ENCODE measurements at regions not wholly inside any gene's neighbourhood (a gene's known extent, or its start where the extent isn't known, plus 50 kb on each side); places are given as distances from the start of the nearest gene placed in this dataset.
"Not testable (repeated sequence)": the region's sequence is repeated elsewhere in the genome, so short reads cannot be mapped to it uniquely, and the experiment has no call there.

GRCh38 chr1:221998186-221998612 lies 256.3 kb upstream of the DUSP10 start:
- no peaks in the 10 kb centered on the region for H3K4me1 ChIP-seq (ENCODE audit: control insufficient read depth, insufficient read depth, low read length, poor library complexity, severe bottlenecking)
- no peak overlapping the region for H3K27ac ChIP-seq (ENCODE audit: insufficient read depth, low read length, poor library complexity, severe bottlenecking)
- H3K9me3 ChIP-seq (ENCODE audit: control insufficient read depth, low read length) = no peaks in the 10 kb centered on the region
- no peaks in the 10 kb centered on the region for H3K36me3 ChIP-seq (ENCODE audit: control insufficient read depth, insufficient read depth, low read length)
- H3K4me3 ChIP-seq (ENCODE audit: insufficient read depth, low read depth, low read length, poor library complexity, severe bottlenecking) = no peak overlapping the region
- H3K27me3 ChIP-seq (replicated peaks; ENCODE audit: control insufficient read depth, insufficient read depth, low read length, poor library complexity, severe bottlenecking) = no peaks in the 10 kb centered on the region
- no peak for DNase-seq

DNA sequence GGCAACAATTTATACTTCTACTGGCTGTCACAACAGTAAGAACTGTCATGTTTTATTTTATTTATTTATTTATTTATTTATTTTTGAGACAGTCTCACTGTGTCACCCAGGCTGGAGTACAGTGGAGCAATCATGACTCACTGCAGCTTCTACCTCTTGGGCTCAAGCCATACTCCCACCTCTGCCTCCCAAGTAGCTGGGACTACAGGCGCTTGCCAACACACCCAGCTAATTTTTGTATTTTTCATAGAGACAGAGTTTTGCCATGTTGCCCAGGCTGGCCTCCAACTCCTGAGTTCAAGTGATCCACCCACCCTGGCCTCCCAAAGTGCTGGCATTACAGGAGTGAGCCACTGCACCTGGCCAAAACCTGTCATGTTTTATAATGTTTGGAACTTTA lies 255.1 kb upstream of the DUSP10 start:
- H3K4me1 ChIP-seq (ENCODE audit: control insufficient read depth, insufficient read depth, low read length, poor library complexity, severe bottlenecking); H3K27me3 ChIP-seq (replicated peaks; ENCODE audit: control insufficient read depth, insufficient read depth, low read length, poor library complexity, severe bottlenecking); H3K27ac ChIP-seq (ENCODE audit: insufficient read depth, low read length, poor library complexity, severe bottlenecking); H3K9me3 ChIP-seq (ENCODE audit: control insufficient read depth, low read length); H3K4me3 ChIP-seq (ENCODE audit: insufficient read depth, low read depth, low read length, poor library complexity, severe bottlenecking); DNase-seq; H3K36me3 ChIP-seq (ENCODE audit: control insufficient read depth, insufficient read depth, low read length): not testable (repeated sequence)

GRCh38 chr1:221994939-221995338 lies 253.1 kb upstream of the DUSP10 start:
- Histone ChIP-seq H3K27ac (ENCODE audit: insufficient read depth, low read length, poor library complexity, severe bottlenecking) (no peak overlapping the region), H3K9me3 (ENCODE audit: control insufficient read depth, low read length) (no peaks in the 10 kb centered on the region), H3K4me1 (ENCODE audit: control insufficient read depth, insufficient read depth, low read length, poor library complexity, severe bottlenecking) (no peaks in the 10 kb centered on the region), H3K4me3 (ENCODE audit: insufficient read depth, low read depth, low read length, poor library complexity, severe bottlenecking) (no peak overlapping the region), H3K36me3 (ENCODE audit: control insufficient read depth, insufficient read depth, low read length) (no peaks in the 10 kb centered on the region), H3K27me3 (replicated peaks; ENCODE audit: control insufficient read depth, insufficient read depth, low read length, poor library complexity, severe bottlenecking) (no peaks in the 10 kb centered on the region)
- no peak for DNase-seq

- Histone ChIP-seq H3K9me3 (ENCODE audit: control insufficient read depth, low read length) (no peaks in the 10 kb centered on the region), H3K4me3 (ENCODE audit: insufficient read depth, low read depth, low read length, poor library complexity, severe bottlenecking) (no peak overlapping the region), H3K27me3 (replicated peaks; ENCODE audit: control insufficient read depth, insufficient read depth, low read length, poor library complexity, severe bottlenecking) (no peaks in the 10 kb centered on the region), H3K36me3 (ENCODE audit: control insufficient read depth, insufficient read depth, low read length) (no peaks in the 10 kb centered on the region), H3K27ac (ENCODE audit: insufficient read depth, low read length, poor library complexity, severe bottlenecking) (no peak overlapping the region), H3K4me1 (ENCODE audit: control insufficient read depth, insufficient read depth, low read length, poor library complexity, severe bottlenecking) (no peaks in the 10 kb centered on the region)
- no peak for DNase-seq
Observed at GRCh38 chr1:221994274-221994698, 252.4 kb upstream of the DUSP10 start.

- Histone ChIP-seq H3K4me1 (ENCODE audit: control insufficient read depth, insufficient read depth, low read length, poor library complexity, severe bottlenecking) (no peaks in the 10 kb centered on the region), H3K27ac (ENCODE audit: insufficient read depth, low read length, poor library complexity, severe bottlenecking) (no peak overlapping the region)
Observed at GRCh38 chr1:221993444-221993948, 251.6 kb upstream of the DUSP10 start.

DNA sequence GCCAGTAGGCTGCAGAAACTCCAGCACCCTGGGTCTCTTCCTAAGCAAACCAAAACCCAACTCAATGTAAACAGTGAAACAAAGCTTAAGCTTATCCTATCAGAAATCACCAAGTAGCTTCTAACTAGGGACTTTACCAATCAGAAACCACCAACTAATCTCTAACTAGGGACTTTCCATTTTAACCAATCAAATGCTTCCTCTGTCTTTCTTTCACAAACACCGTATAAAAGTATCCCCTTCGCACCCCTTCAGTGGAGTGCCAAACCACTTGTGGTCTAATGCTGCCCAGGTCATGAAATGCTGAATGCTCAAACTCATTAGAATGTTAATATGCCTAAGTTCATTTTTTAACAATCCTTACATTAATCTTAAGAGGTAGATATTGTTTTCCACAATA lies 250.5 kb upstream of the DUSP10 start:
- H3K4me1 ChIP-seq (ENCODE audit: control insufficient read depth, insufficient read depth, low read length, poor library complexity, severe bottlenecking) = no peaks in the 10 kb centered on the region
- no peak overlapping the region for H3K27ac ChIP-seq (ENCODE audit: insufficient read depth, low read length, poor library complexity, severe bottlenecking)
- no peak for DNase-seq

More at GRCh38 chr1:221993444-221993948, 251.6 kb upstream of the DUSP10 start:
- H3K36me3 ChIP-seq (ENCODE audit: control insufficient read depth, insufficient read depth, low read length) = no peaks in the 10 kb centered on the region
- no peaks in the 10 kb centered on the region for H3K27me3 ChIP-seq (replicated peaks; ENCODE audit: control insufficient read depth, insufficient read depth, low read length, poor library complexity, severe bottlenecking)
- DNase-seq = no peak
- no peak overlapping the region for H3K4me3 ChIP-seq (ENCODE audit: insufficient read depth, low read depth, low read length, poor library complexity, severe bottlenecking)
- no peaks in the 10 kb centered on the region for H3K9me3 ChIP-seq (ENCODE audit: control insufficient read depth, low read length)

GRCh38 chr1:221991221-221991620 lies 249.3 kb upstream of the DUSP10 start:
- H3K4me3 ChIP-seq (ENCODE audit: insufficient read depth, low read depth, low read length, poor library complexity, severe bottlenecking) = no peak overlapping the region
- H3K9me3 ChIP-seq (ENCODE audit: control insufficient read depth, low read length) = no peaks in the 10 kb centered on the region
- H3K4me1 ChIP-seq (ENCODE audit: control insufficient read depth, insufficient read depth, low read length, poor library complexity, severe bottlenecking) = no peaks in the 10 kb centered on the region
- H3K27ac ChIP-seq (ENCODE audit: insufficient read depth, low read length, poor library complexity, severe bottlenecking) = no peak overlapping the region
- no peaks in the 10 kb centered on the region for H3K27me3 ChIP-seq (replicated peaks; ENCODE audit: control insufficient read depth, insufficient read depth, low read length, poor library complexity, severe bottlenecking)
- no peaks in the 10 kb centered on the region for H3K36me3 ChIP-seq (ENCODE audit: control insufficient read depth, insufficient read depth, low read length)
- no peak for DNase-seq

More for the DNA sequence above, 250.5 kb upstream of the DUSP10 start:
- H3K27me3 ChIP-seq (replicated peaks; ENCODE audit: control insufficient read depth, insufficient read depth, low read length, poor library complexity, severe bottlenecking) = no peaks in the 10 kb centered on the region
- no peaks in the 10 kb centered on the region for H3K36me3 ChIP-seq (ENCODE audit: control insufficient read depth, insufficient read depth, low read length)
- H3K4me3 ChIP-seq (ENCODE audit: insufficient read depth, low read depth, low read length, poor library complexity, severe bottlenecking) = no peak overlapping the region
- no peaks in the 10 kb centered on the region for H3K9me3 ChIP-seq (ENCODE audit: control insufficient read depth, low read length)

DNA sequence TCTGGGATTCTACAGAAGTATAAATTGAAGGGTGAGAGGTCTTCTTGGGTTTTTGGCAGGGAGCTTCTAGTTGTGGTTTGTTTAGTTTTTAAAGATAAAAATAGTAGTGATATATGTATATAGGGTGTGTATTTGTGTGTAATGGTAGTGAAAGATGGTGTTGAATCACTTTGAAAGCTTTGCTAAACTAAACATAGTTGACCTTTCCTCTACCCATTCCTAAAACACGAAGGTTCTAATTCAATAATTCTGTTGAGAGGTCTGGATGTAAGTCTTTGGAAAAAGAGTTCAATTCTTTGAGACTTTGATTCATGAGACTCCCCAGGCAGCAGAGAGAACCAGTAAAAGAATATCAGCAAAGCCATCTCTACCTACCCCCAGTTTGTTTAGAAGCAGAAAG lies 247.9 kb upstream of the DUSP10 start:
- H3K9me3 ChIP-seq (ENCODE audit: control insufficient read depth, low read length) = no peaks in the 10 kb centered on the region
- no peaks in the 10 kb centered on the region for H3K4me1 ChIP-seq (ENCODE audit: control insufficient read depth, insufficient read depth, low read length, poor library complexity, severe bottlenecking)
- no peak overlapping the region for H3K27ac ChIP-seq (ENCODE audit: insufficient read depth, low read length, poor library complexity, severe bottlenecking)
- H3K4me3 ChIP-seq (ENCODE audit: insufficient read depth, low read depth, low read length, poor library complexity, severe bottlenecking) = no peak overlapping the region
- H3K36me3 ChIP-seq (ENCODE audit: control insufficient read depth, insufficient read depth, low read length) = no peaks in the 10 kb centered on the region
- H3K27me3 ChIP-seq (replicated peaks; ENCODE audit: control insufficient read depth, insufficient read depth, low read length, poor library complexity, severe bottlenecking) = no peaks in the 10 kb centered on the region
- no peak for DNase-seq

- Histone ChIP-seq H3K27ac (ENCODE audit: insufficient read depth, low read length, poor library complexity, severe bottlenecking) (no peak overlapping the region), H3K27me3 (replicated peaks; ENCODE audit: control insufficient read depth, insufficient read depth, low read length, poor library complexity, severe bottlenecking) (no peaks in the 10 kb centered on the region), H3K4me1 (ENCODE audit: control insufficient read depth, insufficient read depth, low read length, poor library complexity, severe bottlenecking) (no peaks in the 10 kb centered on the region), H3K4me3 (ENCODE audit: insufficient read depth, low read depth, low read length, poor library complexity, severe bottlenecking) (no peak overlapping the region), H3K9me3 (ENCODE audit: control insufficient read depth, low read length) (no peaks in the 10 kb centered on the region), H3K36me3 (ENCODE audit: control insufficient read depth, insufficient read depth, low read length) (no peaks in the 10 kb centered on the region)
- DNase-seq = no peak
Observed at GRCh38 chr1:221988829-221989228, 246.9 kb upstream of the DUSP10 start.

- Histone ChIP-seq H3K36me3 (ENCODE audit: control insufficient read depth, insufficient read depth, low read length) (no peaks in the 10 kb centered on the region), H3K4me3 (ENCODE audit: insufficient read depth, low read depth, low read length, poor library complexity, severe bottlenecking) (no peak overlapping the region), H3K4me1 (ENCODE audit: control insufficient read depth, insufficient read depth, low read length, poor library complexity, severe bottlenecking) (no peaks in the 10 kb centered on the region), H3K27ac (ENCODE audit: insufficient read depth, low read length, poor library complexity, severe bottlenecking) (no peak overlapping the region), H3K9me3 (ENCODE audit: control insufficient read depth, low read length) (no peaks in the 10 kb centered on the region), H3K27me3 (replicated peaks; ENCODE audit: control insufficient read depth, insufficient read depth, low read length, poor library complexity, severe bottlenecking) (no peaks in the 10 kb centered on the region)
- no peak for DNase-seq
Observed at GRCh38 chr1:221987860-221988520, 246.1 kb upstream of the DUSP10 start.
